ENCODE measurements at regions not wholly inside any gene's neighbourhood (a gene's known extent, or its start where the extent isn't known, plus 50 kb on each side); places are given as distances from the start of the nearest gene placed in this dataset.
"Not testable (repeated sequence)": the region's sequence is repeated elsewhere in the genome, so short reads cannot be mapped to it uniquely, and the experiment has no call there.

DNA sequence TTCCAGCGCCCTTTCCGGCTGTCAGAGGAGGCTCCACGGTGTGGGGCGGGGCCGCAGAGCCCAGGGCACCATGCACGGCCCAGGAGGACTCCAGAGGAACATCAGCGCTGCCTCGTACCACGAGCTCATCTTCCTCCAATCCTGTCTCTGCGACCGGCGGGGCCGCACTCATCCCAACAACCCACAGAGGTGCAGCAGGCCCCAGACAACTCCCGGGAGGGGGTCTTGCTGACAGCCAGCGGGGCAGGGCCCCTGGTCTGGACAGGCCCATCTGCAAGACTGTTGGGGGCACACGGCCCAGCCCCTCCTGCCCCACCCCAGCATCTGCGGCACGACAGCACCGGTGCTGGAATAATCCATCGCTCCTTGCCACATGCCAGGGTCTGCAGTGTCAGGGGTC, 88.8 kb downstream of the OLFM1 start:
- CTCF ChIA-PET: no interaction called here
- Histone ChIP-seq H3K9me3 (no peaks in the 10 kb centered on the region), H3K4me1 (no peaks in the 10 kb centered on the region), H3K36me3 (ENCODE audit: control insufficient read depth, insufficient read depth, low read length) (no peaks in the 10 kb centered on the region), H3K4me3 (ENCODE audit: low read depth, low read length) (no peak overlapping the region), H3K27me3 (replicated peaks; ENCODE audit: control insufficient read depth, insufficient read depth, low read length) (no peaks in the 10 kb centered on the region)
- intact Hi-C loops (cut with micrococcal nuclease; ENCODE audit: unreplicated experiment): no loop called here
- H3K4me1 Mint-ChIP-seq (ENCODE audit: low read depth, unreplicated experiment): no peaks in the 10 kb centered on the region
- POLR2A ChIA-PET: no interaction called here
- no peak overlapping the region for H3K4me3 Mint-ChIP-seq (ENCODE audit: unreplicated experiment)
- no peaks in the 10 kb centered on the region for H3K9me3 Mint-ChIP-seq (ENCODE audit: unreplicated experiment)
- peaks cover 12% of the 10 kb centered on the region for H3K27me3 Mint-ChIP-seq (ENCODE audit: insufficient read depth, unreplicated experiment)
- BruUV-seq (replicated peaks): no TSS peak
- DNase-seq: no peak
- TF ChIP-seq, protein P1, sequence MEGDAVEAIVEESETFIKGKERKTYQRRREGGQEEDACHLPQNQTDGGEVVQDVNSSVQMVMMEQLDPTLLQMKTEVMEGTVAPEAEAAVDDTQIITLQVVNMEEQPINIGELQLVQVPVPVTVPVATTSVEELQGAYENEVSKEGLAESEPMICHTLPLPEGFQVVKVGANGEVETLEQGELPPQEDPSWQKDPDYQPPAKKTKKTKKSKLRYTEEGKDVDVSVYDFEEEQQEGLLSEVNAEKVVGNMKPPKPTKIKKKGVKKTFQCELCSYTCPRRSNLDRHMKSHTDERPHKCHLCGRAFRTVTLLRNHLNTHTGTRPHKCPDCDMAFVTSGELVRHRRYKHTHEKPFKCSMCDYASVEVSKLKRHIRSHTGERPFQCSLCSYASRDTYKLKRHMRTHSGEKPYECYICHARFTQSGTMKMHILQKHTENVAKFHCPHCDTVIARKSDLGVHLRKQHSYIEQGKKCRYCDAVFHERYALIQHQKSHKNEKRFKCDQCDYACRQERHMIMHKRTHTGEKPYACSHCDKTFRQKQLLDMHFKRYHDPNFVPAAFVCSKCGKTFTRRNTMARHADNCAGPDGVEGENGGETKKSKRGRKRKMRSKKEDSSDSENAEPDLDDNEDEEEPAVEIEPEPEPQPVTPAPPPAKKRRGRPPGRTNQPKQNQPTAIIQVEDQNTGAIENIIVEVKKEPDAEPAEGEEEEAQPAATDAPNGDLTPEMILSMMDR (IDR thresholded peaks at IDR 0.05; ENCODE audit: insufficient read depth in 1 of 2, low read depth in 1 of 2, low read length in 1 of 2, severe bottlenecking in 1 of 2, unreplicated experiment in 1 of 2): no peak
- H3K27ac Mint-ChIP-seq (ENCODE audit: unreplicated experiment): no peak overlapping the region
- no peaks in the 10 kb centered on the region for H3K36me3 Mint-ChIP-seq (ENCODE audit: insufficient read depth, unreplicated experiment)

DNA sequence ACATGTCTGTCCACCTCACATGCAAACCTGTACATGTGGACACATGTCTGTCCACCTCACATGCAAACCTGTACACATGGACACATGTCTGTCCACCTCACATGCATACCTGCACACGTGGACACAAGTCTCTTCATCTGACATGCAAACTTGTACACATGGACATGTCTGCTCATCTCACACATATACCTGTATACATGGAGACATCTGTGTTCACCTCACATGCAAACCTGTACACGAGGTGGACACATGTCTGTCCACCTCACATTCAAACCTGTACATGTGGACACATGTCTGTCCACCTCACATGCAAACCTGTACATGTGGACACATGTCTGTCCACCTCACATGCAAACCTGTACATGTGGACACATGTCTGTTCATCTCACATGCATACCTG, 90.1 kb downstream of the OLFM1 start:
- H3K27me3 ChIP-seq (replicated peaks; ENCODE audit: control insufficient read depth, insufficient read depth, low read length): not testable (repeated sequence)

DNA sequence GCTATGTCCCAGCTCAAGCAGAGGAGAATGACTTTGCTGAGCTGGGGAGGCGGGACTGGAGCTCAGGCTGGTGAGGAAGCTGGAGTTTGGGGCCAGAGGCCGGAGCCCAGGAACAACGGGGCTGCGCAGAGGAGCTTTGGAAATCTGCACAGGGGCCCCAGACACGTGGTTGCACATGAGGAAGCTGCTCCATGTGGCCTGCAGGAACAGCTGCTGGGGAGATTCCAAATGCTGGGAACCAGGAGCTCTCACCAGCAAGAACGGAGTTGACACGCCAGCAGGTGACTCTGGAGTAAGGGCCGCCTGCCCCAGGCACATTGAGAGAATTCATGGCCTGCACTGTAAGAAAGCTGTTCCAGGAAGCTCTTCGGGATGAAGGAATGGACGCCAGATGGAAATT, 91.0 kb downstream of the OLFM1 start:
- TF ChIP-seq, protein P1 (IDR thresholded peaks at IDR 0.05; ENCODE audit: insufficient read depth in 1 of 2, low read depth in 1 of 2, low read length in 1 of 2, severe bottlenecking in 1 of 2, unreplicated experiment in 1 of 2): no peak
- Mint-ChIP-seq H3K36me3 (ENCODE audit: insufficient read depth, unreplicated experiment) (no peaks in the 10 kb centered on the region), H3K9me3 (ENCODE audit: unreplicated experiment) (no peaks in the 10 kb centered on the region), H3K4me3 (ENCODE audit: unreplicated experiment) (no peak overlapping the region), H3K27me3 (ENCODE audit: insufficient read depth, unreplicated experiment) (peaks cover 16% of the 10 kb centered on the region), H3K4me1 (ENCODE audit: low read depth, unreplicated experiment) (no peaks in the 10 kb centered on the region), H3K27ac (ENCODE audit: unreplicated experiment) (no peak overlapping the region)
- no peaks in the 10 kb centered on the region for H3K9me3 ChIP-seq
- H3K36me3 ChIP-seq (ENCODE audit: control insufficient read depth, insufficient read depth, low read length): no peaks in the 10 kb centered on the region
- no peak overlapping the region for H3K4me3 ChIP-seq (ENCODE audit: low read depth, low read length)
- no TSS peak for BruUV-seq (replicated peaks)
- ChIA-PET POLR2A (no interaction called here), CTCF (no interaction called here)
- DNase-seq: no peak
- no peaks in the 10 kb centered on the region for H3K27me3 ChIP-seq (replicated peaks; ENCODE audit: control insufficient read depth, insufficient read depth, low read length)
- H3K4me1 ChIP-seq: no peaks in the 10 kb centered on the region
- intact Hi-C loops (cut with micrococcal nuclease; ENCODE audit: unreplicated experiment): no loop called here

More for the DNA sequence above, 90.1 kb downstream of the OLFM1 start:
- H3K36me3 ChIP-seq (ENCODE audit: control insufficient read depth, insufficient read depth, low read length); H3K9me3 ChIP-seq; H3K9me3 Mint-ChIP-seq (ENCODE audit: unreplicated experiment); CTCF ChIA-PET; H3K27ac Mint-ChIP-seq (ENCODE audit: unreplicated experiment); intact Hi-C loops (cut with micrococcal nuclease; ENCODE audit: unreplicated experiment); H3K4me3 Mint-ChIP-seq (ENCODE audit: unreplicated experiment); BruUV-seq (replicated peaks); H3K4me1 ChIP-seq; H3K4me3 ChIP-seq (ENCODE audit: low read depth, low read length); POLR2A ChIA-PET; H3K36me3 Mint-ChIP-seq (ENCODE audit: insufficient read depth, unreplicated experiment); H3K4me1 Mint-ChIP-seq (ENCODE audit: low read depth, unreplicated experiment); DNase-seq: not testable (repeated sequence)
- H3K27me3 Mint-ChIP-seq (ENCODE audit: insufficient read depth, unreplicated experiment): peaks cover 16% of the 10 kb centered on the region

DNA sequence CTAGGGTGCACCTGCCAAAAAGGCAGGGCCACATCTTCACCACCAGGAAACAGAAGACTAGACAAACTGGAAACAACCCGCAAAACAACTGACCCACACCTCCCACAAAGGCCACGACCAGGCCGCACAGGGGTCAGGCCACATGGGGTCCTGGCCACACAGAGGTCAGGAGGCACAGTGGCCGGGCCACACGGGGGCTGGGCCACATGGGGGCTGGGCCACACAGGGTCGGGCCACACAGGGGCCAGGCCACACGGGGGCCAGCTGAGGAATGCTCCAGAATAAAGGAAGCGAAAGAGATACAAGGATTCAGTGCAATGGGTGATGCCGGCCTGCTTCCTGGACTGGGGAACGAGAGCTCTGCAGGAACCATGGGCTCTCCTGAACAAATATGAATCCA, 91.6 kb downstream of the OLFM1 start:
- Histone ChIP-seq H3K36me3 (ENCODE audit: control insufficient read depth, insufficient read depth, low read length) (no peaks in the 10 kb centered on the region), H3K4me1 (no peaks in the 10 kb centered on the region), H3K4me3 (ENCODE audit: low read depth, low read length) (no peak overlapping the region), H3K27me3 (replicated peaks; ENCODE audit: control insufficient read depth, insufficient read depth, low read length) (no peaks in the 10 kb centered on the region), H3K9me3 (no peaks in the 10 kb centered on the region)
- H3K4me3 Mint-ChIP-seq (ENCODE audit: unreplicated experiment): no peak overlapping the region
- peaks cover 12% of the 10 kb centered on the region for H3K27me3 Mint-ChIP-seq (ENCODE audit: insufficient read depth, unreplicated experiment)
- ChIA-PET POLR2A (no interaction called here), CTCF (interaction anchor here (0.6 kb wide), 1 partner anchor 9 kb away, joined by 5 read pairs; no protein-coding TSS in a partner anchor)
- BruUV-seq (replicated peaks): no TSS peak
- intact Hi-C loops (cut with micrococcal nuclease; ENCODE audit: unreplicated experiment): no loop called here
- no peaks in the 10 kb centered on the region for H3K4me1 Mint-ChIP-seq (ENCODE audit: low read depth, unreplicated experiment)
- no peak overlapping the region for H3K27ac Mint-ChIP-seq (ENCODE audit: unreplicated experiment)
- H3K36me3 Mint-ChIP-seq (ENCODE audit: insufficient read depth, unreplicated experiment): no peaks in the 10 kb centered on the region
- TF ChIP-seq, protein P1 (IDR thresholded peaks at IDR 0.05; ENCODE audit: insufficient read depth in 1 of 2, low read depth in 1 of 2, low read length in 1 of 2, severe bottlenecking in 1 of 2, unreplicated experiment in 1 of 2): no peak
- no peaks in the 10 kb centered on the region for H3K9me3 Mint-ChIP-seq (ENCODE audit: unreplicated experiment)
- no peak for DNase-seq

Measured in Caco-2 (cell line).